ENCODE measurements at regions not wholly inside any gene's neighbourhood (a gene's known extent, or its start where the extent isn't known, plus 50 kb on each side); places are given as distances from the start of the nearest gene placed in this dataset.

- Histone ChIP-seq H3K4me1 (peaks cover 0 to 4% (median 0%) of the 10 kb centered on the region in 6 donors), H3K4me3 (no peak overlapping the region), H3K36me3 (no peaks in the 10 kb centered on the region), H3K9me3 (peaks cover 0 to 14% (median 10%) of the 10 kb centered on the region in 8 donors), H3K27me3 (replicated peaks in 1 of 7) (no peaks in the 10 kb centered on the region), H3K27ac (no peak overlapping the region)
- 87 to 95% (median 91%) methylated on average over 1 of the region's 1 CpG for WGBS, 5 donors
- no peak for DNase-seq
- intact Hi-C loops (cut with DNase I; ENCODE audit: low total_unique reads), result no loop called here
- no peak for TF ChIP-seq POLR2AphosphoS5 (IDR thresholded peaks at IDR 0.05)
- TF ChIP-seq POLR2A (IDR thresholded peaks at IDR 0.05), result no peak
- TF ChIP-seq CTCF (IDR thresholded peaks at IDR 0.05 in 8 of 11, conservative IDR thresholded peaks at IDR 0.05 in 3 of 11), result no peak
Observed at GRCh38 chr1:218945050-218945449, 228.6 kb upstream of the LYPLAL1 start.

GRCh38 chr1:218946147-218946546 lies 227.5 kb upstream of the LYPLAL1 start:
- Histone ChIP-seq H3K4me3 (no peak overlapping the region), H3K9me3 (peaks cover 0 to 4% (median under 1%) of the 10 kb centered on the region in 8 donors), H3K36me3 (no peaks in the 10 kb centered on the region), H3K27me3 (replicated peaks in 1 of 7) (no peaks in the 10 kb centered on the region), H3K4me1 (peaks cover 0 to 4% (median 0%) of the 10 kb centered on the region in 6 donors), H3K27ac (no peak overlapping the region)
- 68 to 80% (median 75%) methylated on average over 2 of the region's 2 CpGs for WGBS, 5 donors
- TF ChIP-seq POLR2AphosphoS5 (IDR thresholded peaks at IDR 0.05) (no peak), POLR2A (IDR thresholded peaks at IDR 0.05) (no peak), CTCF (IDR thresholded peaks at IDR 0.05 in 8 of 11, conservative IDR thresholded peaks at IDR 0.05 in 3 of 11) (no peak)
- intact Hi-C loops (cut with DNase I; ENCODE audit: low total_unique reads), result no loop called here
- DNase-seq, result no peak

- Histone ChIP-seq H3K36me3 (no peaks in the 10 kb centered on the region), H3K4me1 (no peaks in the 10 kb centered on the region), H3K4me3 (no peak overlapping the region), H3K27ac (no peak overlapping the region), H3K9me3 (no peaks in the 10 kb centered on the region), H3K27me3 (replicated peaks in 1 of 7) (no peaks in the 10 kb centered on the region)
- WGBS, 5 donors, result 57 to 70% (median 64%) methylated on average over 6 of the region's 6 CpGs
- intact Hi-C loops (cut with DNase I; ENCODE audit: low total_unique reads), result no loop called here
- TF ChIP-seq CTCF (IDR thresholded peaks at IDR 0.05 in 8 of 11, conservative IDR thresholded peaks at IDR 0.05 in 3 of 11) (no peak), POLR2A (IDR thresholded peaks at IDR 0.05) (no peak), POLR2AphosphoS5 (IDR thresholded peaks at IDR 0.05) (no peak)
- DNase-seq, result no peak
Observed at GRCh38 chr1:218948446-218948845, 225.2 kb upstream of the LYPLAL1 start.

- Histone ChIP-seq H3K27ac (no peak overlapping the region), H3K36me3 (no peaks in the 10 kb centered on the region), H3K4me1 (no peaks in the 10 kb centered on the region), H3K27me3 (replicated peaks in 1 of 7) (no peaks in the 10 kb centered on the region), H3K4me3 (no peak overlapping the region), H3K9me3 (peaks cover 0 to 4% (median 0%) of the 10 kb centered on the region in 8 donors)
- DNase-seq, result no peak
- TF ChIP-seq POLR2A (IDR thresholded peaks at IDR 0.05) (no peak), POLR2AphosphoS5 (IDR thresholded peaks at IDR 0.05) (no peak), CTCF (IDR thresholded peaks at IDR 0.05 in 8 of 11, conservative IDR thresholded peaks at IDR 0.05 in 3 of 11) (no peak)
- WGBS, 5 donors, result 78 to 88% (median 85%) methylated on average over 1 of the region's 1 CpG
- intact Hi-C loops (cut with DNase I; ENCODE audit: low total_unique reads), result no loop called here
Observed at GRCh38 chr1:218953386-218953785, 220.3 kb upstream of the LYPLAL1 start.
